ENCODE measurements at regions not wholly inside any gene's neighbourhood (a gene's known extent, or its start where the extent isn't known, plus 50 kb on each side); places are given as distances from the start of the nearest gene placed in this dataset.
"Not testable (repeated sequence)": the region's sequence is repeated elsewhere in the genome, so short reads cannot be mapped to it uniquely, and the experiment has no call there.

DNA sequence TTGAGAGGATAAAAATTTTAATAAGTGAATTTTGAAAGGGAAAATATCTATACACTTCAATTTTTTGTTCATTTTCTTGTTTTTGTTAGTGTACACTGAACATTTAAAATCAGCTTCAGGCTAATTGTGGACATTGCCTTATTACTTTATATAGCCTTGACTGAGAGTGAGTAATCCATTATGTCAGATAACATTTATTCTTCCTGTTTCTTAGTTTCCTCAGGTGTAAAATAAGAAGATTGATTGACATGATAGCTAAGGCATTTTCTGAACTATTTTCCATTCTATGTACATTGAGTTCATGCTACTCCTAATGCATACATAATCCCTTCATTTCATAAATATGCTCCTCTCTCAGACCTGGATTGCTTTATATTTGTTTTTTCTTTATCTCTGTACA, 607.3 kb upstream of the AADAT start:
- no peaks in the 10 kb centered on the region for H4K20me1 ChIP-seq (ENCODE audit: insufficient read depth, low read length)
- no peaks in the 10 kb centered on the region for H3K36me3 Mint-ChIP-seq (ENCODE audit: low read depth, unreplicated experiment)

GRCh38 chr4:170691168-170691567, 601.4 kb upstream of the AADAT start:
- Histone ChIP-seq H3K9me3 (ENCODE audit: insufficient read depth, low read depth, low read length) (no peaks in the 10 kb centered on the region), H2AFZ (ENCODE audit: low read depth, low read length) (no peak overlapping the region), H3K4me1 (ENCODE audit: insufficient read depth, low read length) (no peaks in the 10 kb centered on the region), H3K27ac (ENCODE audit: low read depth, low read length) (no peak overlapping the region), H3K36me3 (ENCODE audit: insufficient read depth, low read length) (no peaks in the 10 kb centered on the region), H3K4me2 (ENCODE audit: low read length) (no peak overlapping the region), H3K79me2 (ENCODE audit: insufficient read depth, low read length) (no peaks in the 10 kb centered on the region), H3K4me3 (ENCODE audit: insufficient read depth, low read depth, low read length) (no peak overlapping the region), H4K20me1 (ENCODE audit: insufficient read depth, low read length) (no peaks in the 10 kb centered on the region), H3K27me3 (ENCODE audit: insufficient read depth, low read length) (no peaks in the 10 kb centered on the region), H3K9ac (ENCODE audit: low read length) (no peak overlapping the region)
- peaks cover 4% of the 10 kb centered on the region for H3K9me3 Mint-ChIP-seq (ENCODE audit: unreplicated experiment)
- no peak for DNase-seq (ENCODE audit: low read depth)
- H3K4me3 Mint-ChIP-seq (ENCODE audit: unreplicated experiment): no peak overlapping the region
- no peak for FAIRE-seq
- TF ChIP-seq CTCF (IDR thresholded peaks at IDR 0.05; ENCODE audit: insufficient read depth, low read depth, low read length): no peak
- no peak for TF ChIP-seq EZH2 (IDR thresholded peaks at IDR 0.05; ENCODE audit: insufficient read depth, low read length)
- no peaks in the 10 kb centered on the region for H3K27me3 Mint-ChIP-seq (ENCODE audit: low read depth, unreplicated experiment)
- H3K4me1 Mint-ChIP-seq (ENCODE audit: low read depth, unreplicated experiment): peaks cover 2% of the 10 kb centered on the region
- no peaks in the 10 kb centered on the region for H3K36me3 Mint-ChIP-seq (ENCODE audit: low read depth, unreplicated experiment)
- no peak overlapping the region for H3K27ac Mint-ChIP-seq (ENCODE audit: unreplicated experiment)

More for the DNA sequence above, 607.3 kb upstream of the AADAT start:
- Mint-ChIP-seq H3K4me3 (ENCODE audit: unreplicated experiment) (no peak overlapping the region), H3K27ac (ENCODE audit: unreplicated experiment) (no peak overlapping the region), H3K9me3 (ENCODE audit: unreplicated experiment) (peaks cover 4% of the 10 kb centered on the region), H3K27me3 (ENCODE audit: low read depth, unreplicated experiment) (no peaks in the 10 kb centered on the region), H3K4me1 (ENCODE audit: low read depth, unreplicated experiment) (no peaks in the 10 kb centered on the region)
- TF ChIP-seq EZH2 (IDR thresholded peaks at IDR 0.05; ENCODE audit: insufficient read depth, low read length) (no peak), CTCF (IDR thresholded peaks at IDR 0.05; ENCODE audit: insufficient read depth, low read depth, low read length) (no peak)
- Histone ChIP-seq H3K36me3 (ENCODE audit: insufficient read depth, low read length) (no peaks in the 10 kb centered on the region), H3K9me3 (ENCODE audit: insufficient read depth, low read depth, low read length) (no peaks in the 10 kb centered on the region), H3K4me2 (ENCODE audit: low read length) (no peak overlapping the region), H3K9ac (ENCODE audit: low read length) (no peak overlapping the region), H3K4me3 (ENCODE audit: insufficient read depth, low read depth, low read length) (no peak overlapping the region), H2AFZ (ENCODE audit: low read depth, low read length) (no peak overlapping the region), H3K4me1 (ENCODE audit: insufficient read depth, low read length) (no peaks in the 10 kb centered on the region), H3K27me3 (ENCODE audit: insufficient read depth, low read length) (no peaks in the 10 kb centered on the region), H3K27ac (ENCODE audit: low read depth, low read length) (no peak overlapping the region), H3K79me2 (ENCODE audit: insufficient read depth, low read length) (no peaks in the 10 kb centered on the region)
- no peak for FAIRE-seq
- no peak for DNase-seq (ENCODE audit: low read depth)

- Mint-ChIP-seq H3K4me1 (ENCODE audit: low read depth, unreplicated experiment) (peaks cover 2% of the 10 kb centered on the region), H3K36me3 (ENCODE audit: low read depth, unreplicated experiment) (no peaks in the 10 kb centered on the region), H3K9me3 (ENCODE audit: unreplicated experiment) (no peaks in the 10 kb centered on the region), H3K27ac (ENCODE audit: unreplicated experiment) (no peak overlapping the region), H3K4me3 (ENCODE audit: unreplicated experiment) (no peak overlapping the region), H3K27me3 (ENCODE audit: low read depth, unreplicated experiment) (no peaks in the 10 kb centered on the region)
- H3K4me1 ChIP-seq (ENCODE audit: insufficient read depth, low read length): no peaks in the 10 kb centered on the region
- no peak for TF ChIP-seq CTCF (IDR thresholded peaks at IDR 0.05; ENCODE audit: insufficient read depth, low read depth, low read length)
- TF ChIP-seq EZH2 (IDR thresholded peaks at IDR 0.05; ENCODE audit: insufficient read depth, low read length): no peak
- H3K27me3 ChIP-seq (ENCODE audit: insufficient read depth, low read length): no peaks in the 10 kb centered on the region
- no peak overlapping the region for H3K4me3 ChIP-seq (ENCODE audit: insufficient read depth, low read depth, low read length)
- no peak overlapping the region for H3K4me2 ChIP-seq (ENCODE audit: low read length)
- H3K9ac ChIP-seq (ENCODE audit: low read length): no peak overlapping the region
- no peak overlapping the region for H3K27ac ChIP-seq (ENCODE audit: low read depth, low read length)
- DNase-seq (ENCODE audit: low read depth) (no peak), FAIRE-seq (no peak)
- H3K79me2 ChIP-seq (ENCODE audit: insufficient read depth, low read length): no peaks in the 10 kb centered on the region
- no peaks in the 10 kb centered on the region for H3K9me3 ChIP-seq (ENCODE audit: insufficient read depth, low read depth, low read length)
- H4K20me1 ChIP-seq (ENCODE audit: insufficient read depth, low read length): no peaks in the 10 kb centered on the region
- no peaks in the 10 kb centered on the region for H3K36me3 ChIP-seq (ENCODE audit: insufficient read depth, low read length)
- no peak overlapping the region for H2AFZ ChIP-seq (ENCODE audit: low read depth, low read length)
Observed at GRCh38 chr4:170687751-170688150, 598.0 kb upstream of the AADAT start.

- not testable (repeated sequence) for H3K36me3 ChIP-seq (ENCODE audit: insufficient read depth, low read length); H3K27me3 Mint-ChIP-seq (ENCODE audit: low read depth, unreplicated experiment); H2AFZ ChIP-seq (ENCODE audit: low read depth, low read length); H3K4me3 ChIP-seq (ENCODE audit: insufficient read depth, low read depth, low read length); FAIRE-seq; H3K4me3 Mint-ChIP-seq (ENCODE audit: unreplicated experiment); H3K9ac ChIP-seq (ENCODE audit: low read length); H3K9me3 ChIP-seq (ENCODE audit: insufficient read depth, low read depth, low read length); H3K4me2 ChIP-seq (ENCODE audit: low read length); H3K27me3 ChIP-seq (ENCODE audit: insufficient read depth, low read length); H3K4me1 Mint-ChIP-seq (ENCODE audit: low read depth, unreplicated experiment); H3K9me3 Mint-ChIP-seq (ENCODE audit: unreplicated experiment); H3K79me2 ChIP-seq (ENCODE audit: insufficient read depth, low read length); H4K20me1 ChIP-seq (ENCODE audit: insufficient read depth, low read length); DNase-seq (ENCODE audit: low read depth); H3K27ac Mint-ChIP-seq (ENCODE audit: unreplicated experiment); H3K27ac ChIP-seq (ENCODE audit: low read depth, low read length); H3K4me1 ChIP-seq (ENCODE audit: insufficient read depth, low read length); H3K36me3 Mint-ChIP-seq (ENCODE audit: low read depth, unreplicated experiment)
Observed at GRCh38 chr4:170685701-170686100, 595.9 kb upstream of the AADAT start.

Measured in astrocyte (in vitro differentiated cells and primary cell).